ENCODE measurements at regions not wholly inside any gene's neighbourhood (a gene's known extent, or its start where the extent isn't known, plus 50 kb on each side); places are given as distances from the start of the nearest gene placed in this dataset.

- TF ChIP-seq CTCF (IDR thresholded peaks at IDR 0.05): no peak
- no peak for TF ChIP-seq POLR2A (IDR thresholded peaks at IDR 0.05)
Measured at GRCh38 chr2:215613888-215614287, 178.0 kb upstream of the FN1 start.

Measured in right lobe of liver (tissue), 4 donors.